Smooth muscle cell (in vitro differentiated cells): ENCODE measurements at regions not wholly inside any gene's neighbourhood (a gene's known extent, or its start where the extent isn't known, plus 50 kb on each side); places are given as distances from the start of the nearest gene placed in this dataset.
A peak's percentile ranks its signal among the peaks of the same experiment; 100 is the strongest.

ENCODE experiments used
- DNase-seq: peaks from one replicate; lab custom pipeline; 2025; ENCODE audit not compliant: unreplicated experiment; lab: John Stamatoyannopoulos, UW
- H2AFZ ChIP-seq: fragments of 200-600 bp; sonication (generic); 2 replicates; pipeline ENCODE4 v1.6.0; 2016; ENCODE audit warnings: antibody characterized with exemption, low read depth, mild to moderate bottlenecking
- H3F3A ChIP-seq: fragments of 200-600 bp; sonication (generic); 2 replicates; pipeline ENCODE4 v1.6.0; 2017; ENCODE audit warnings: antibody characterized with exemption, low read depth
- H3K27ac ChIP-seq: fragments of 200-600 bp; sonication (generic); 2 replicates; pipeline ENCODE4 v1.5.1; 2016; ENCODE audit warnings: low read depth, mild to moderate bottlenecking
- H3K27me3 ChIP-seq: fragments of 200-600 bp; sonication (generic); 2 replicates; pipeline ENCODE4 v1.6.1; 2016; ENCODE audit warnings: low read depth, mild to moderate bottlenecking
- H3K36me3 ChIP-seq: fragments of 200-600 bp; sonication (generic); 2 replicates; pipeline ENCODE4 v1.5.1; 2016; ENCODE audit warnings: low read depth
- H3K4me1 ChIP-seq: fragments of 200-600 bp; sonication (generic); 2 replicates; pipeline ENCODE4 v1.5.1; 2016; ENCODE audit warnings: low read depth
- H3K4me2 ChIP-seq: fragments of 200-600 bp; sonication (generic); 2 replicates; pipeline ENCODE4 v1.6.0; 2016; ENCODE audit warnings: mild to moderate bottlenecking
- H3K4me3 ChIP-seq: fragments of 200-600 bp; sonication (generic); 2 replicates; pipeline ENCODE4 v1.5.1; 2016; ENCODE audit warnings: mild to moderate bottlenecking
- H3K79me2 ChIP-seq: fragments of 200-600 bp; sonication (generic); 2 replicates; pipeline ENCODE4 v1.6.0; 2016; ENCODE audit warnings: low read depth, mild to moderate bottlenecking
- H3K9ac ChIP-seq: fragments of 200-600 bp; sonication (generic); 2 replicates; pipeline ENCODE4 v1.6.0; 2016; ENCODE audit warnings: low read depth
- H3K9me3 ChIP-seq: fragments of 200-600 bp; sonication (generic); replicated peaks from 2 replicates; pipeline ENCODE4 v1.5.1; 2016; ENCODE audit warnings: low read depth
- H4K20me1 ChIP-seq: fragments of 200-600 bp; sonication (generic); 2 replicates; pipeline ENCODE4 v1.6.0; 2016; ENCODE audit warnings: low read depth
- CTCF ChIP-seq: fragments of 200-600 bp; sonication (generic); IDR thresholded peaks from 2 replicates; pipeline ENCODE4 v1.5.1; 2017; ENCODE audit warnings: borderline replicate concordance, mild to moderate bottlenecking, antibody characterized with exemption; ENCODE audit not compliant: insufficient read depth, poor library complexity, severe bottlenecking
- WGBS: methylation state at CpG from one replicate; pipeline ENCODE4 v1.1.7; 2016; ENCODE audit warnings: low lambda C conversion rate; 5-methylcytosine and 5-hydroxymethylcytosine counted together

DNA sequence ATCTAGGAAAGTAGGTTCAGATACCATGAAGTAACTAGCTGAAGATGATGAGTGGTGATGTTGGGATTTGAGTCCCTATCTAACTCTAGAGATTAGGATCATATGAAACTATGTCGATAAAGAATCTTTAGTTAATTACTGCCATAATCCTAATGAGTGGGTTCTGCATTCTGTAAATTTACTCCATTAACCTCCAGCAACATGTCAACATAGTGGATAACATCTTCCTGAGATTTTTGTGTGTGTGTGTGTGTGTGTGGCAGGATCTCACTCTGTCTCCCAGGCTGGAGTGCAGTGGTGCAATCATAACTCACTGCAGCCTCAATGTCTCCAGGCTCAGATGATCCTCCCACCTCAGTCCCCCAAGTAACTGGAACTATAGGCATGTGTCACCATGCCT lies 272.9 kb upstream of the DPH6 start:
- Histone ChIP-seq H3K27ac (no peak overlapping the region), H3K27me3 (no peaks in the 10 kb centered on the region), H4K20me1 (no peaks in the 10 kb centered on the region), H3K79me2 (no peaks in the 10 kb centered on the region), H3K9ac (no peak overlapping the region), H3K4me2 (no peak overlapping the region), H2AFZ (no peak overlapping the region), H3K9me3 (no peaks in the 10 kb centered on the region), H3K36me3 (no peaks in the 10 kb centered on the region), H3F3A (no peaks in the 10 kb centered on the region), H3K4me1 (no peaks in the 10 kb centered on the region), H3K4me3 (no peak overlapping the region)
- no peak for TF ChIP-seq CTCF
- WGBS, result 81% methylated on average over 1 of the region's 1 CpG
- DNase-seq, result no peak

GRCh38 chr15:35822153-35822552 lies 276.2 kb upstream of the DPH6 start:
- DNase-seq, result no peak
- no peaks in the 10 kb centered on the region for H3K4me1 ChIP-seq
- no peaks in the 10 kb centered on the region for H3F3A ChIP-seq
- no peaks in the 10 kb centered on the region for H3K27me3 ChIP-seq
- no peak overlapping the region for H3K4me2 ChIP-seq
- H3K4me3 ChIP-seq, result no peak overlapping the region
- no peaks in the 10 kb centered on the region for H3K36me3 ChIP-seq
- no peak overlapping the region for H3K9ac ChIP-seq
- no peak overlapping the region for H2AFZ ChIP-seq
- H3K79me2 ChIP-seq, result no peaks in the 10 kb centered on the region
- no peaks in the 10 kb centered on the region for H4K20me1 ChIP-seq
- H3K9me3 ChIP-seq, result no peaks in the 10 kb centered on the region
- no peak overlapping the region for H3K27ac ChIP-seq
- no peak for TF ChIP-seq CTCF

DNA sequence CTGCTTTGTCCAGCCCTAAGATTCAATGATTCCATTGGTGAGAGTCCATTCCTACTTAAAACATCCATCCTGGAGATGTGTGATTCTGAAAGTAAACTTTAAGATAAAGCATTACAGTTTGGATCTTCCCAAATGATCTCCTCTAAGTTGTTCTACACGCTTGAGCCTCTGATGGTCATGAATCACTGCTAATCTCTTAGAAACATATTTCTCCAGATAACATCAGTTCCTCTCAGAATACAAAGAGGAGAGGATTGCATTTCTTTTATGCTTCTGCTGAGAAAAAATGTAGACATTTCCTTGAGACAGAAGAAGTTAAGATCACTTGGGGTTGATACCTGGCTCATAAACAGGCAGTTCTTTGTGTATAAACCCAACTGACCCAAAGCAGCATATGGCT lies 281.2 kb upstream of the DPH6 start:
- peak overlapping the region; percentile 16 for H3K4me2 ChIP-seq
- H3K4me1 ChIP-seq, result no peaks in the 10 kb centered on the region
- H3K27me3 ChIP-seq, result no peaks in the 10 kb centered on the region
- no peak overlapping the region for H2AFZ ChIP-seq
- H4K20me1 ChIP-seq, result no peaks in the 10 kb centered on the region
- no peaks in the 10 kb centered on the region for H3K9me3 ChIP-seq
- no peak for DNase-seq
- no peaks in the 10 kb centered on the region for H3K36me3 ChIP-seq
- no peak for TF ChIP-seq CTCF
- H3K79me2 ChIP-seq, result no peaks in the 10 kb centered on the region
- H3K27ac ChIP-seq, result no peak overlapping the region
- WGBS, result 17% methylated on average over 1 of the region's 1 CpG
- H3K9ac ChIP-seq, result no peak overlapping the region
- no peak overlapping the region for H3K4me3 ChIP-seq
- no peaks in the 10 kb centered on the region for H3F3A ChIP-seq

DNA sequence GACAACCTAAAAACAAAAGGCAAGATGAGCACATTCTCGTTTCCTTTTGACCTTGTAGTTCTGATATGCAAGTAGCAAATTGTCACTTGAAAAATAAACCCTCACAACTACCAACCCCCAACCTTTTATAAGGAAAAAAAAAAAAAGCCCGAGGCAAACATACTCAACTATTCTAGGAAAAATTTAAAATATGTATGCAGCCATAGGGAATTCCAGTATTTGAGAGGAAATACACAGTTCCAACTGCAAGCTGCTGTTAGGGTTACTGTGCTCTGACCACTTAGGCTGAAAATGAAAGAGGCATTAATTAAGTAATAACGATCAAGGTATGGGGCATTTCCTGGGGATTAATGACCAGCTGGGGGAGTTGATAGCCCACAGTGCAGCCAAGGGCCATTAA lies 281.9 kb upstream of the DPH6 start:
- H3K9me3 ChIP-seq, result no peaks in the 10 kb centered on the region
- no peak overlapping the region for H3K9ac ChIP-seq
- H4K20me1 ChIP-seq, result no peaks in the 10 kb centered on the region
- H2AFZ ChIP-seq, result no peak overlapping the region
- no peaks in the 10 kb centered on the region for H3K4me1 ChIP-seq
- H3K36me3 ChIP-seq, result no peaks in the 10 kb centered on the region
- WGBS, result 71% methylated on average over 3 of the region's 3 CpGs
- H3K27ac ChIP-seq, result no peak overlapping the region
- no peak overlapping the region for H3K4me3 ChIP-seq
- no peaks in the 10 kb centered on the region for H3K79me2 ChIP-seq
- no peak for DNase-seq
- no peak overlapping the region for H3K4me2 ChIP-seq
- H3F3A ChIP-seq, result no peaks in the 10 kb centered on the region
- H3K27me3 ChIP-seq, result no peaks in the 10 kb centered on the region
- TF ChIP-seq CTCF, result no peak
